NT2/D1 (cell line): ENCODE measurements at regions not wholly inside any gene's neighbourhood (a gene's known extent, or its start where the extent isn't known, plus 50 kb on each side); places are given as distances from the start of the nearest gene placed in this dataset.

ENCODE experiments used
- SUZ12 ChIP-seq: IDR thresholded peaks from 2 replicates; pipeline ENCODE4 v1.6.1; 2011; ENCODE audit not compliant: insufficient read length, insufficient read depth; ENCODE audit errors: extremely low read depth
- YY1 ChIP-seq: IDR thresholded peaks from 2 replicates; pipeline ENCODE4 v1.6.1; 2011; ENCODE audit not compliant: insufficient read length, insufficient read depth
- ZNF274 ChIP-seq: IDR thresholded peaks from 2 replicates; pipeline ENCODE4 v1.6.1; 2011; ENCODE audit warnings: mild to moderate bottlenecking, low read depth, low read length

DNA sequence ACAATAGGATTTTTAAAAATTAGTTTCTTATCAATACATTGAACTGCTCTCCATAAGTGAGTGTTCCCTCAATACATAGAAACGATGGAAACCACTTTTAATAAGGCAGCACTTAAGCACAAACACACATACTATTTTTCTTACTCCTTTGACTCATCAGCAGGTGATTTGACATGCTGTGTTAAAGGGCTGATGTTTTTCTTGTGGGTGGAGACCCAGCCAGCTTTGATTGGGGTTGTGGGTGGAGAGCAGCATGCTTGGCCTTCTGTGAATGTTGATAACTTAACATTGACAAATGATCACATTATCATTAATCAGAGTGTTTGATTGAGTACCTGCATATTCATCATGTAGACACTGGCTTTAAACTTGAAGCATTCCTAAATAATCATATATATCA, 223.0 kb upstream of the DPH6 start:
- no peak for TF ChIP-seq SUZ12
- TF ChIP-seq ZNF274, result no peak
- TF ChIP-seq YY1, result no peak
